NB4 (cell line): ENCODE measurements at regions not wholly inside any gene's neighbourhood (a gene's known extent, or its start where the extent isn't known, plus 50 kb on each side); places are given as distances from the start of the nearest gene placed in this dataset.

Experiments
- MYC ChIP-seq: IDR thresholded peaks from 2 replicates; pipeline ENCODE4 v1.6.1; 2011; ENCODE audit warnings: low read depth, low read length
- POLR2A ChIP-seq: IDR thresholded peaks from 2 replicates; pipeline ENCODE4 v1.6.1; 2011; ENCODE audit warnings: mild to moderate bottlenecking; ENCODE audit not compliant: insufficient read length; ENCODE audit errors: extremely low read depth
- TF ChIP-seq, protein P1 (sequence below): IDR thresholded peaks from one replicate; pipeline ENCODE4 v1.5.1; 2012; ENCODE audit warnings: low read depth, low read length
- TF ChIP-seq, protein P2 (sequence below): IDR thresholded peaks from 2 replicates; pipeline ENCODE4 v1.6.1; 2011; ENCODE audit warnings: low read depth, low read length

DNA sequence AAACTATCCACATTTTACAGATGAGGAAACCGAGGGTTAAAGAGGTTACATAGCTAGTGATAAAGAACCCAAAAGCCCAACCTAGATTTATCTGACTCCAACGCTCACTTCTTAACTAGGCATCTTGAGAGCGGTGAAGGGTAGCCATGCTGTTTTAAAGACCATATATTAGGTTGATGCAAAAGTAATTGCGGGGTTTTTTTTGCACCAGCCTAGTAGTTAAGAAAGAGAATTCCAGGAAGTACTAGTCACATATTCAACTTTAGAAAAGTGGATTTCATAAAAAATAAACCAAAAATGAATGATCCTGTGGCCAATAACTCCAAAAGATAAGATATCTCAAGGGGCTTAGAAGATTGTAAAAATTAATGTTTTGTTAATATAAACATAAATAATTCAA, 162.1 kb downstream of the GLUL start:
- TF ChIP-seq, protein P1, sequence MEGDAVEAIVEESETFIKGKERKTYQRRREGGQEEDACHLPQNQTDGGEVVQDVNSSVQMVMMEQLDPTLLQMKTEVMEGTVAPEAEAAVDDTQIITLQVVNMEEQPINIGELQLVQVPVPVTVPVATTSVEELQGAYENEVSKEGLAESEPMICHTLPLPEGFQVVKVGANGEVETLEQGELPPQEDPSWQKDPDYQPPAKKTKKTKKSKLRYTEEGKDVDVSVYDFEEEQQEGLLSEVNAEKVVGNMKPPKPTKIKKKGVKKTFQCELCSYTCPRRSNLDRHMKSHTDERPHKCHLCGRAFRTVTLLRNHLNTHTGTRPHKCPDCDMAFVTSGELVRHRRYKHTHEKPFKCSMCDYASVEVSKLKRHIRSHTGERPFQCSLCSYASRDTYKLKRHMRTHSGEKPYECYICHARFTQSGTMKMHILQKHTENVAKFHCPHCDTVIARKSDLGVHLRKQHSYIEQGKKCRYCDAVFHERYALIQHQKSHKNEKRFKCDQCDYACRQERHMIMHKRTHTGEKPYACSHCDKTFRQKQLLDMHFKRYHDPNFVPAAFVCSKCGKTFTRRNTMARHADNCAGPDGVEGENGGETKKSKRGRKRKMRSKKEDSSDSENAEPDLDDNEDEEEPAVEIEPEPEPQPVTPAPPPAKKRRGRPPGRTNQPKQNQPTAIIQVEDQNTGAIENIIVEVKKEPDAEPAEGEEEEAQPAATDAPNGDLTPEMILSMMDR, result no peak
- TF ChIP-seq POLR2A, result no peak
- TF ChIP-seq, protein P2, sequence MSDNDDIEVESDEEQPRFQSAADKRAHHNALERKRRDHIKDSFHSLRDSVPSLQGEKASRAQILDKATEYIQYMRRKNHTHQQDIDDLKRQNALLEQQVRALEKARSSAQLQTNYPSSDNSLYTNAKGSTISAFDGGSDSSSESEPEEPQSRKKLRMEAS, result no peak
- TF ChIP-seq MYC, result no peak
